DND-41 (cell line): ENCODE measurements at regions not wholly inside any gene's neighbourhood (a gene's known extent, or its start where the extent isn't known, plus 50 kb on each side); places are given as distances from the start of the nearest gene placed in this dataset.

ENCODE experiments used
- ATAC-seq: fragments of 200-7000 bp; cut with Tn5 transposase; 3 replicates; pipeline ENCODE4 v1.9.1; 2021; ENCODE audit warnings: low read depth; ENCODE audit not compliant: insufficient read depth
- DNase-seq: peaks from one replicate; pipeline ENCODE4 v3.0.0-alpha.2; 2020
- H2AFZ ChIP-seq: 2 replicates; pipeline ENCODE4 v1.6.0; 2012; ENCODE audit warnings: low read depth, low read length
- H3K27ac ChIP-seq: 2 replicates; pipeline ENCODE4 v1.5.1; 2012; ENCODE audit warnings: low read length, inconsistent platforms
- H3K27me3 ChIP-seq: fragments of 200-600 bp; sonication (generic); 2 replicates; pipeline ENCODE4 v1.6.0; 2012; ENCODE audit warnings: low read length, mild to moderate bottlenecking, inconsistent platforms; ENCODE audit not compliant: insufficient read depth, poor library complexity
- H3K36me3 ChIP-seq: 2 replicates; pipeline ENCODE4 v1.5.1; 2012; ENCODE audit warnings: low read length, inconsistent platforms; ENCODE audit not compliant: insufficient read depth
- H3K4me1 ChIP-seq: 2 replicates; pipeline ENCODE4 v1.5.1; 2012; ENCODE audit warnings: mild to moderate bottlenecking, low read length; ENCODE audit not compliant: insufficient read depth
- H3K4me2 ChIP-seq: 2 replicates; pipeline ENCODE4 v1.6.0; 2012; ENCODE audit warnings: mild to moderate bottlenecking, moderate library complexity, low read length, inconsistent platforms; ENCODE audit not compliant: insufficient read depth
- H3K4me3 ChIP-seq, 2 experiments: fragments of 200-600 bp in 1 of 2; shearing (Covaris generic) in 1 of 2; 2 replicates each; pipeline ENCODE4 v1.5.1; 2012 to 2016; ENCODE audit warnings: inconsistent platforms in 2 of 2, low read length in 2 of 2, mild to moderate bottlenecking in 2 of 2, low read depth in 1 of 2, moderate library complexity in 1 of 2
- H3K79me2 ChIP-seq: 2 replicates; pipeline ENCODE4 v1.6.0; 2012; ENCODE audit warnings: low read length, inconsistent platforms; ENCODE audit not compliant: insufficient read depth
- H3K9ac ChIP-seq: 2 replicates; pipeline ENCODE4 v1.6.0; 2012; ENCODE audit warnings: low read depth, mild to moderate bottlenecking, inconsistent platforms, low read length, moderate library complexity
- H3K9me3 ChIP-seq: 2 replicates; pipeline ENCODE4 v1.5.1; 2012; ENCODE audit warnings: low read length, moderate library complexity, mild to moderate bottlenecking, inconsistent platforms; ENCODE audit not compliant: insufficient read depth, severe bottlenecking
- H4K20me1 ChIP-seq: 2 replicates; pipeline ENCODE4 v1.6.0; 2012; ENCODE audit warnings: low read length; ENCODE audit not compliant: insufficient read depth
- CTCF ChIP-seq: IDR thresholded peaks from 2 replicates; pipeline ENCODE4 v1.5.1; 2012; ENCODE audit warnings: borderline replicate concordance, low read length, moderate library complexity, mild to moderate bottlenecking; ENCODE audit not compliant: poor library complexity, severe bottlenecking; ENCODE audit errors: extremely low read depth
- EZH2 ChIP-seq: IDR thresholded peaks from 3 replicates; pipeline ENCODE4 v1.6.1; 2012; ENCODE audit warnings: borderline replicate concordance, low read depth, mild to moderate bottlenecking, moderate library complexity, low read length, inconsistent platforms; ENCODE audit not compliant: severe bottlenecking

GRCh38 chr9:89896806-89897340, 292.1 kb downstream of the GADD45G start:
- H3K27ac ChIP-seq = no peak overlapping the region
- no peaks in the 10 kb centered on the region for H3K36me3 ChIP-seq

GRCh38 chr9:89899573-89899972, 294.8 kb downstream of the GADD45G start:
- no peaks in the 10 kb centered on the region for H3K9me3 ChIP-seq
- H3K4me2 ChIP-seq = no peak overlapping the region

More at GRCh38 chr9:89896806-89897340, 292.1 kb downstream of the GADD45G start:
- Histone ChIP-seq H4K20me1 (no peaks in the 10 kb centered on the region), H3K9ac (no peak overlapping the region), H3K9me3 (no peaks in the 10 kb centered on the region), H3K27me3 (no peaks in the 10 kb centered on the region), H3K4me1 (no peaks in the 10 kb centered on the region), H2AFZ (no peak overlapping the region), H3K79me2 (no peaks in the 10 kb centered on the region), H3K4me3 (no peak overlapping the region), H3K4me2 (no peak overlapping the region)
- TF ChIP-seq EZH2 (no peak), CTCF (no peak)
- no peak for ATAC-seq
- no peak for DNase-seq

GRCh38 chr9:89901920-89902319, 297.1 kb downstream of the GADD45G start:
- H4K20me1 ChIP-seq = no peaks in the 10 kb centered on the region
- H3K4me2 ChIP-seq = no peak overlapping the region
- H3K4me1 ChIP-seq = no peaks in the 10 kb centered on the region
- H3K36me3 ChIP-seq = no peaks in the 10 kb centered on the region
- no peaks in the 10 kb centered on the region for H3K9me3 ChIP-seq
- H2AFZ ChIP-seq = no peak overlapping the region
- no peak for DNase-seq
- H3K9ac ChIP-seq = no peak overlapping the region
- TF ChIP-seq EZH2 (no peak), CTCF (no peak)
- no peak overlapping the region for H3K27ac ChIP-seq
- ATAC-seq = no peak
- H3K79me2 ChIP-seq = no peaks in the 10 kb centered on the region
- H3K4me3 ChIP-seq = no peak overlapping the region
- H3K27me3 ChIP-seq = no peaks in the 10 kb centered on the region

More at GRCh38 chr9:89899573-89899972, 294.8 kb downstream of the GADD45G start:
- no peaks in the 10 kb centered on the region for H3K36me3 ChIP-seq
- no peak overlapping the region for H3K9ac ChIP-seq
- H3K27me3 ChIP-seq = no peaks in the 10 kb centered on the region
- H3K27ac ChIP-seq = no peak overlapping the region
- no peak for DNase-seq
- no peak for TF ChIP-seq EZH2
- H3K4me1 ChIP-seq = no peaks in the 10 kb centered on the region
- H4K20me1 ChIP-seq = no peaks in the 10 kb centered on the region
- no peak overlapping the region for H2AFZ ChIP-seq
- H3K79me2 ChIP-seq = no peaks in the 10 kb centered on the region
- ATAC-seq = no peak
- H3K4me3 ChIP-seq = no peak overlapping the region

DNA sequence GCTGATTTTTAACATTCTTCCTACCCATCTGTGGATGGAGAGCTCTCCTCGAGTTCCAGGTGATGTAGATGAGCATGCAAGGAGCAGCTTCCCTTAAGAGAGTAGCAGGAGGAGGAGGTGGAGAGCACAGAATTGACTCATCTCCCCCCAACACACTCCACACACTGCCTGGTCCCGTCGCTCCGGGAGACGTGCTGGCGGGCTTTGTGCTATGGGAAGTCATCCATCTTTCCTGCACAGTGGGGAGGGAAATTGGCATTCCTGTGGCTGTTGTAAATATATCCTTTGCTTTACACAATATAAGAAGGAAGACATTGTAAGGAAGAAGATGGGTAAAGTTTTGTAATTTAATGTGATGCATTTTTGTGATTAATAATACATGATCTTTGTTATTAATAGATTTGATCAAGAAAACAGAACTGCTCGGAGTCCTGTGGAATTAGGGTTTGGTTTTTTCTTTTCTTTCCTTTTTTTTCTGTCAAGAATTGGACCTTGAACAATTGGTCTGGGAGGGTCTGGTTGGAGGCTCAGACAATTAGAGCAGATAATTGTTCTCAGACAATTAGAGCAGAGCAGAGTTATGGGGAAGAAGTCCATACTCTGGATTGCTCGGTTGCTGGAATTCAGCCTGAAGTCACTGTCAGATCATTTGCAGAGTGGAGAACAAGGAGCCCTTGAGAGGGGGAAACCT, 297.8 kb downstream of the GADD45G start:
- Histone ChIP-seq H4K20me1 (no peaks in the 10 kb centered on the region), H3K27me3 (no peaks in the 10 kb centered on the region), H3K4me3 (no peak overlapping the region), H2AFZ (no peak overlapping the region), H3K4me2 (no peak overlapping the region), H3K27ac (no peak overlapping the region), H3K9ac (no peak overlapping the region), H3K36me3 (no peaks in the 10 kb centered on the region), H3K79me2 (no peaks in the 10 kb centered on the region), H3K9me3 (no peaks in the 10 kb centered on the region), H3K4me1 (no peaks in the 10 kb centered on the region)
- no peak for ATAC-seq
- TF ChIP-seq EZH2 (no peak), CTCF (no peak)
- no peak for DNase-seq
